IMR-90 (cell line): ENCODE measurements at regions not wholly inside any gene's neighbourhood (a gene's known extent, or its start where the extent isn't known, plus 50 kb on each side); places are given as distances from the start of the nearest gene placed in this dataset.

Source experiments
- ATAC-seq: fragments of 200-7000 bp; cut with Tn5 transposase; 2 replicates; pipeline ENCODE4 v1.9.1; 2020; ENCODE audit warnings: low read depth, mild to moderate bottlenecking, moderate library complexity
- BruUV-seq: library from RNA; stranded (reverse); fragments of 400-500 nt; replicated peaks from 2 replicates; lab custom pipeline; 2021; lab: Mats Ljungman, UMichigan
- CTCF ChIA-PET: fragments of 300-600 bp; formaldehyde crosslinking; extraction: SDS; loops from one replicate; lab custom pipeline; 2021; ENCODE audit warnings: antibody characterized with exemption; lab: Yijun Ruan, JAX
- POLR2A ChIA-PET: fragments of 300-600 bp; sonication (Branson Sonifier 250); formaldehyde crosslinking; loops from one replicate; lab custom pipeline; 2022; ENCODE audit warnings: antibody characterized with exemption; ENCODE audit not compliant: unreplicated experiment; lab: Charles Lee
- DNase-seq: peaks from one replicate; pipeline ENCODE4 v3.0.0; 2013
- H2AFZ ChIP-seq: replicated peaks from 2 replicates; pipeline ENCODE3; 2013; ENCODE audit warnings: low read length, mild to moderate bottlenecking; ENCODE audit not compliant: poor library complexity
- H2AK5ac ChIP-seq: 2 replicates; pipeline ENCODE4 v1.6.1; 2013; ENCODE audit warnings: low read depth, low read length, inconsistent platforms
- H2AK9ac ChIP-seq: replicated peaks from 2 replicates; pipeline ENCODE3; 2013; ENCODE audit warnings: mild to moderate bottlenecking, low read depth, low read length, moderate library complexity; ENCODE audit not compliant: poor library complexity
- H2BK120ac ChIP-seq: 2 replicates; pipeline ENCODE4 v1.6.1; 2013; ENCODE audit warnings: low read depth, low read length, inconsistent platforms
- H2BK15ac ChIP-seq: 3 replicates; pipeline ENCODE4 v1.6.1; 2013; ENCODE audit warnings: low read depth, low read length, inconsistent platforms
- H2BK20ac ChIP-seq: 2 replicates; pipeline ENCODE4 v1.6.1; 2013; ENCODE audit warnings: low read depth, mild to moderate bottlenecking, inconsistent platforms, low read length, moderate library complexity
- H2BK5ac ChIP-seq: 2 replicates; pipeline ENCODE4 v1.6.1; 2013; ENCODE audit warnings: mild to moderate bottlenecking, low read depth, low read length, inconsistent platforms; ENCODE audit not compliant: poor library complexity, severe bottlenecking
- H3K14ac ChIP-seq: replicated peaks from 2 replicates; pipeline ENCODE4 v1.6.1; 2013; ENCODE audit warnings: low read depth, low read length, inconsistent platforms
- H3K18ac ChIP-seq: 2 replicates; pipeline ENCODE4 v1.6.1; 2013; ENCODE audit warnings: low read depth, low read length, control low read depth
- H3K23ac ChIP-seq: 2 replicates; pipeline ENCODE4 v1.6.1; 2013; ENCODE audit warnings: low read depth, low read length, inconsistent platforms
- H3K27ac ChIP-seq: 2 replicates; pipeline ENCODE4 v1.5.1; 2013; ENCODE audit warnings: mild to moderate bottlenecking, control low read depth, low read length; ENCODE audit not compliant: insufficient read depth
- H3K27me3 ChIP-seq: 2 replicates; pipeline ENCODE4 v1.6.1; 2013; ENCODE audit warnings: low read length; ENCODE audit not compliant: control insufficient read depth, insufficient read depth
- H3K36me3 ChIP-seq: 2 replicates; pipeline ENCODE4 v1.6.1; 2013; ENCODE audit warnings: low read length, mixed read lengths; ENCODE audit not compliant: control insufficient read depth, insufficient read depth
- H3K4ac ChIP-seq: 2 replicates; pipeline ENCODE4 v1.6.1; 2013; ENCODE audit warnings: low read depth, low read length, inconsistent platforms
- H3K4me1 ChIP-seq: 2 replicates; pipeline ENCODE4 v1.6.1; 2013; ENCODE audit warnings: low read length, mixed read lengths; ENCODE audit not compliant: control insufficient read depth, insufficient read depth
- H3K4me2 ChIP-seq: 2 replicates; pipeline ENCODE4 v1.6.1; 2013; ENCODE audit warnings: low read depth, mild to moderate bottlenecking, control low read depth, low read length, moderate library complexity
- H3K4me3 ChIP-seq: 2 replicates; pipeline ENCODE4 v1.5.1; 2013; ENCODE audit warnings: low read depth, mild to moderate bottlenecking, control low read depth, low read length, moderate library complexity; ENCODE audit not compliant: insufficient read depth
- H3K56ac ChIP-seq: 2 replicates; pipeline ENCODE4 v1.6.1; 2013; ENCODE audit warnings: low read length, inconsistent platforms; ENCODE audit not compliant: insufficient read depth; ENCODE audit errors: extremely low read depth
- H3K79me1 ChIP-seq, 2 experiments: 2 replicates each; pipeline ENCODE4 v1.6.1; 2013; ENCODE audit warnings: low read length in 2 of 2, inconsistent platforms in 1 of 2, low read depth in 1 of 2
- H3K9ac ChIP-seq: 2 replicates; pipeline ENCODE4 v1.6.1; 2013; ENCODE audit warnings: low read depth, low read length, control low read depth
- H3K9me1 ChIP-seq: 2 replicates; pipeline ENCODE4 v1.6.1; 2013; ENCODE audit warnings: low read length, inconsistent platforms; ENCODE audit not compliant: insufficient read depth
- H3K9me3 ChIP-seq: 2 replicates; pipeline ENCODE4 v1.6.1; 2013; ENCODE audit warnings: low read length; ENCODE audit not compliant: control insufficient read depth, insufficient read depth
- H4K20me1 ChIP-seq: 2 replicates; pipeline ENCODE4 v1.6.1; 2013; ENCODE audit warnings: low read length, inconsistent platforms; ENCODE audit not compliant: insufficient read depth
- H4K5ac ChIP-seq: 2 replicates; pipeline ENCODE4 v1.6.1; 2013; ENCODE audit warnings: mild to moderate bottlenecking, low read depth, low read length, control low read depth
- H4K8ac ChIP-seq, 2 experiments: 2 replicates each; pipeline ENCODE4 v1.6.1; 2013; ENCODE audit warnings: low read depth in 2 of 2, low read length in 2 of 2, control low read depth in 1 of 2, inconsistent platforms in 1 of 2
- H4K91ac ChIP-seq: 2 replicates; pipeline ENCODE4 v1.6.1; 2013; ENCODE audit warnings: low read depth, low read length, inconsistent platforms; ENCODE audit not compliant: insufficient read depth
- BHLHE40 ChIP-seq: fragments of 150-350 bp; IDR thresholded peaks from 2 replicates; pipeline ENCODE4 v1.6.1; 2016; ENCODE audit warnings: mild to moderate bottlenecking, low read depth, low read length
- ELK1 ChIP-seq: fragments of 150-350 bp; IDR thresholded peaks from 2 replicates; pipeline ENCODE4 v1.6.1; 2016; ENCODE audit warnings: low read depth, mild to moderate bottlenecking, low read length, moderate library complexity, borderline replicate concordance
- MAFK ChIP-seq: IDR thresholded peaks from 2 replicates; pipeline ENCODE4 v1.6.1; 2012; ENCODE audit warnings: low read depth, low read length, improper control_type of control experiment
- WGBS, 2 experiments: methylation state at CpG; one replicate each; pipeline versions ENCODE4 v1.1.5 to v1.1.7; 2013; ENCODE audit warnings: missing lambda C conversion rate in 2 of 2; ENCODE audit not compliant: insufficient read length in 1 of 2; ENCODE audit errors: extremely low coverage in 2 of 2; 5-methylcytosine and 5-hydroxymethylcytosine counted together
- dilution Hi-C: fragments of 300-500 bp; cut with HindIII; formaldehyde crosslinking; loops from one replicate; pipeline ENCODE4 v1.14.3; 2018; ENCODE audit warnings: low sequenced_read_pairs; ENCODE audit not compliant: unreplicated experiment
- in situ Hi-C: fragments of 300-500 bp; cut with MboI; formaldehyde crosslinking; loops from 3 replicates; pipeline ENCODE4 v1.14.3; 2019; ENCODE audit warnings: low sequenced_read_pairs, inconsistent platforms, mixed read lengths
- intact Hi-C: fragments of 100-400 bp; cut with micrococcal nuclease; formaldehyde crosslinking; loops from 2 replicates; pipeline ENCODE4 v1.10.0; 2022

- H2BK20ac ChIP-seq = no peak overlapping the region
- dilution Hi-C loops = no loop called here
- no peak overlapping the region for H2AK9ac ChIP-seq
- no peak overlapping the region for H3K4me2 ChIP-seq
- H4K8ac ChIP-seq = no peak overlapping the region
- in situ Hi-C loops = no loop called here
- H3K4me3 ChIP-seq = no peak overlapping the region
- H3K9me1 ChIP-seq = no peaks in the 10 kb centered on the region
- no peak overlapping the region for H3K18ac ChIP-seq
- no peak overlapping the region for H3K56ac ChIP-seq
- H2BK15ac ChIP-seq = no peak overlapping the region
- DNase-seq (no peak), ATAC-seq (no peak)
- CTCF ChIA-PET = no interaction called here
- POLR2A ChIA-PET = no interaction called here
- H2AFZ ChIP-seq = no peak overlapping the region
- no peaks in the 10 kb centered on the region for H3K79me1 ChIP-seq
- no peak overlapping the region for H3K14ac ChIP-seq
- TF ChIP-seq MAFK (peak; percentile 88), ELK1 (no peak), BHLHE40 (no peak)
- H3K23ac ChIP-seq = no peak overlapping the region
- H3K4ac ChIP-seq = no peak overlapping the region
- no CpG with 5 or more reads among the region's 5 CpGs for WGBS, 2 experiments
- H4K5ac ChIP-seq = no peak overlapping the region
- H2BK5ac ChIP-seq = no peak overlapping the region
- no peaks in the 10 kb centered on the region for H3K36me3 ChIP-seq
- peaks cover 1% of the 10 kb centered on the region; the same call in 1 of the 2 replicates for H3K9me3 ChIP-seq
- H3K9ac ChIP-seq = no peak overlapping the region
- no peaks in the 10 kb centered on the region for H3K27me3 ChIP-seq
- H3K4me1 ChIP-seq = no peaks in the 10 kb centered on the region
- H2BK120ac ChIP-seq = no peak overlapping the region
- no peak overlapping the region for H3K27ac ChIP-seq
- no peak overlapping the region for H4K91ac ChIP-seq
- H4K20me1 ChIP-seq = no peaks in the 10 kb centered on the region
- intact Hi-C loops = no loop called here
- BruUV-seq = no TSS peak
- H2AK5ac ChIP-seq = no peak overlapping the region
Observed at GRCh38 chr12:61232040-61232439, 1028.2 kb upstream of the USP15 start.
